ENCODE measurements at regions not wholly inside any gene's neighbourhood (a gene's known extent, or its start where the extent isn't known, plus 50 kb on each side); places are given as distances from the start of the nearest gene placed in this dataset.

- H3K27ac Mint-ChIP-seq, result no peak overlapping the region
- no peaks in the 10 kb centered on the region for H3K9me3 Mint-ChIP-seq
- H3K4me3 Mint-ChIP-seq, result no peak overlapping the region
- H3K4me1 Mint-ChIP-seq, result peaks cover 14% of the 10 kb centered on the region
- ATAC-seq, result no peak
- no peaks in the 10 kb centered on the region for H3K36me3 Mint-ChIP-seq
- H3K27me3 Mint-ChIP-seq, result peaks cover 18% of the 10 kb centered on the region
Measured at GRCh38 chr2:236965021-236965840, 120.5 kb upstream of the COPS8 start.

- H3K36me3 Mint-ChIP-seq, result no peaks in the 10 kb centered on the region
- H3K27ac Mint-ChIP-seq, result no peak overlapping the region
- H3K4me1 Mint-ChIP-seq, result peaks cover 14% of the 10 kb centered on the region
- no peak for ATAC-seq
- H3K4me3 Mint-ChIP-seq, result no peak overlapping the region
- H3K27me3 Mint-ChIP-seq, result peaks cover 19% of the 10 kb centered on the region
- H3K9me3 Mint-ChIP-seq, result no peaks in the 10 kb centered on the region
Measured at GRCh38 chr2:236965841-236966096, 119.9 kb upstream of the COPS8 start.

GRCh38 chr2:236967499-236967783 lies 118.2 kb upstream of the COPS8 start:
- Mint-ChIP-seq H3K36me3 (no peaks in the 10 kb centered on the region), H3K4me1 (peaks cover 14% of the 10 kb centered on the region), H3K9me3 (no peaks in the 10 kb centered on the region), H3K27me3 (peaks cover 25% of the 10 kb centered on the region), H3K4me3 (no peak overlapping the region), H3K27ac (no peak overlapping the region)
- no peak for ATAC-seq

- Mint-ChIP-seq H3K27ac (no peak overlapping the region), H3K4me3 (no peak overlapping the region), H3K27me3 (peaks cover 33% of the 10 kb centered on the region), H3K9me3 (no peaks in the 10 kb centered on the region), H3K4me1 (peaks cover 14% of the 10 kb centered on the region), H3K36me3 (no peaks in the 10 kb centered on the region)
- no peak for ATAC-seq
Measured at GRCh38 chr2:236968101-236968879, 117.4 kb upstream of the COPS8 start.

DNA sequence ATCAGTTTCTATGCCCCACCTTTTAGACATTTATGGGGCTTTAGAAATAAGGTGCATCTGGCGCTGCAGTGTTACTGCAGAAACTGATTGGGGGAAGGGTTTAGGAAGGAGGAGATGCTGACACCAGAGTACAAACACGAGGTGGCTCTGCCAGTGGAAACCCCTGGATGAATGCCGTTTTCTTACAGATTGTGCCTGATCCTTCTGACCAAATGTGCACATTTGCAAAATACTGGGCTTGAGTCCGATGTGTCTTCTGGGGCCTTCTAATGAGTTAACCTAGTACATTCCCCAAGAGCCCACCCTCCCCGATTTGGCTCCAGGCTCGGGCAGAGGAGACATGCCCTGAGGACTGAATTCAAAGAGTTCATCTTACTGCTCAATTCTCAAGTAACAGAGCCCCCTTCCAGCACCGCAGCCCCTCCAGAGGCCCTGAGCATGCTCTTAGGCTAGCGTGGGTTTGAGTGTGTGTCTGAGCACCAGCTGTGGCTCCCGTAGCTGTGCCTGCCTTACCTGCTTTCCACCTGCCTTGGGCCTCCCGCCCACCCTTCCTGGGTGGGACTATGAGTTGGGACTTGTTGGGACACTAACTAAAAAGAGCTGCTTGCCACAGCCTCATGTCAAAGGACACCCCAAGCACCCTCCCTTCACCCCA lies 116.7 kb upstream of the COPS8 start:
- no peak overlapping the region for H3K27ac Mint-ChIP-seq
- H3K27me3 Mint-ChIP-seq, result peaks cover 35% of the 10 kb centered on the region
- ATAC-seq, result no peak
- H3K36me3 Mint-ChIP-seq, result no peaks in the 10 kb centered on the region
- no peaks in the 10 kb centered on the region for H3K9me3 Mint-ChIP-seq
- peaks cover 14% of the 10 kb centered on the region for H3K4me1 Mint-ChIP-seq
- H3K4me3 Mint-ChIP-seq, result no peak overlapping the region

DNA sequence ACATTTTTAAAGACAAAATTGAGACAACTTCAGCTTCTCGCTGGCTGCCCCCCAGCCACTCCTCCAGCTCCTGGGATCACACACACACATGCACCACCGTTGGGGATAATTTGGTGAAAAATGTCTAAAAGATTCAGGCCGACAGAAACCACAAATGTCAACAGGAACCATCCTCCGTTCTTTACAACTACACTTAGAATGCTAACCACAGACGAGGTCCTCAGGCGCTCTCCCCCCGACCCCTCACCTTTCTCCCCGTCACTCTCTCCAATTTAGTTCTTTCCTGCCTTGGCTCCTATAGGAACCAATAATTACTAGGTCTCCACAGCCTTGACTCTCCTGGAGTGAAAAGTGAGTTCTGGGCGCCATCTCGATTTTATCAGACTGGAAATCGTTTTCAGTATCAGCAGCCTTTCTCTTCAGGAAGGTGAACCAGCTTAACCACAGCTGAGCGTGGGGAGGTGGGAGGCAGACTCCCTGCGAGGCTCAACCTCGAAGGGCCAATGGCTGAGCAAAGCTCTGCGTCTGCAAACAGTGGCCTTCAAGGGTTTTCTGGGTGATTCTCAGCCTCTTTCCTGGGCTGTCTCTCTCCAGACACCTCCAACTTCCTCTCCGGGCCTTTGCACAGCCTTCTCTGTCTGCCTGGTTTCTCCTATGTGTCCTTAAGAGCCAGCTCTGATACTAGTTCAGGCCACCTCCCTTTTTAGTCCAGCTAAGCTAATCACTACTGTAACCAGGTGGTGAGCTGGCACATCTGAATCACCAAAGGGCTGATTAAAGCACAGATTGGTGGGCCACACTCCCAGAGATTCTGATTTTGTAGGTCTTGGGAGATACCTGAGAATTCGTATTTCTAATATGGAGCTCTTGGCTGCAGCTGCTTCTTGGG lies 115.7 kb upstream of the COPS8 start:
- Mint-ChIP-seq H3K4me3 (no peak overlapping the region), H3K27ac (no peak overlapping the region), H3K9me3 (no peaks in the 10 kb centered on the region), H3K36me3 (no peaks in the 10 kb centered on the region), H3K27me3 (peaks cover 42% of the 10 kb centered on the region), H3K4me1 (peaks cover 14% of the 10 kb centered on the region)
- ATAC-seq, result no peak

- Mint-ChIP-seq H3K36me3 (no peaks in the 10 kb centered on the region), H3K4me1 (peaks cover 14% of the 10 kb centered on the region), H3K9me3 (no peaks in the 10 kb centered on the region), H3K27ac (no peak overlapping the region), H3K27me3 (peaks cover 48% of the 10 kb centered on the region), H3K4me3 (no peak overlapping the region)
- no peak for ATAC-seq
Measured at GRCh38 chr2:236970656-236971010, 115.1 kb upstream of the COPS8 start.

DNA sequence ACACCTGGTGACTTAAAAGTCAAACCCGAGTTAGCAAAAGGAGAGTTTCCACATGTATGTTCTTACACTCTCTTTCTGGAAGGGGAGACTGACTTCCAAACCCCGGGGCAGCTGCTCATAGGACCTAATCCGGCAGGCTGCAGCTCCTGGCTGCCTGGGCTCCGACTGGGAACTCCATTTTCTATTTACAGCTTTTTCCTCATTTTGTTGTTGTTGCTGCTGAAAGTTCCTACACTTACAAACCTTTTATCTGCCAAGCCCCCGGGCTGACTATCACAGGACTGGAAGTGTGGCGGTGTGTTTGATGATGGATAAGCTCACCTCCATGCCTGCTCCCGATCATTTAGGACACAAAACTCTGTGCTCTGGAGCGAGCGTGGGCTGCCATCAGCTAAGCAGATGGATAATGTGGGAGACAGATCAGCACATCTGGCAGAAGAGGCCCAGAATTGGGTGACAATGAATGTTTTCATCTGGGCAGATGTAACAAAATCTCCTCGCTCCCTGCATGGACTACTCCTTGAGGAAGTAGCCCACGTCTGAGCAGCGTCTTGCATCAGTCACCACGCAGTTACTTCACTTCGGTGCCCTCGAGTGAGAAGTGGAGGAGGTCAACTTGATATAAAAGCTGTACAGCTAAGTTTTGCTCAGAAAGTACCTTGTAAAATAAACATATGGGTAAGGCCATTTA lies 114.4 kb upstream of the COPS8 start:
- H3K36me3 Mint-ChIP-seq, result no peaks in the 10 kb centered on the region
- H3K27me3 Mint-ChIP-seq, result peaks cover 55% of the 10 kb centered on the region
- H3K4me1 Mint-ChIP-seq, result peaks cover 14% of the 10 kb centered on the region
- H3K27ac Mint-ChIP-seq, result no peak overlapping the region
- H3K9me3 Mint-ChIP-seq, result no peaks in the 10 kb centered on the region
- ATAC-seq, result no peak
- H3K4me3 Mint-ChIP-seq, result no peak overlapping the region

GRCh38 chr2:236971919-236972381 lies 113.7 kb upstream of the COPS8 start:
- Mint-ChIP-seq H3K9me3 (no peaks in the 10 kb centered on the region), H3K27ac (no peak overlapping the region), H3K4me1 (peaks cover 9% of the 10 kb centered on the region), H3K4me3 (no peak overlapping the region), H3K27me3 (peaks cover 61% of the 10 kb centered on the region), H3K36me3 (no peaks in the 10 kb centered on the region)
- no peak for ATAC-seq

DNA sequence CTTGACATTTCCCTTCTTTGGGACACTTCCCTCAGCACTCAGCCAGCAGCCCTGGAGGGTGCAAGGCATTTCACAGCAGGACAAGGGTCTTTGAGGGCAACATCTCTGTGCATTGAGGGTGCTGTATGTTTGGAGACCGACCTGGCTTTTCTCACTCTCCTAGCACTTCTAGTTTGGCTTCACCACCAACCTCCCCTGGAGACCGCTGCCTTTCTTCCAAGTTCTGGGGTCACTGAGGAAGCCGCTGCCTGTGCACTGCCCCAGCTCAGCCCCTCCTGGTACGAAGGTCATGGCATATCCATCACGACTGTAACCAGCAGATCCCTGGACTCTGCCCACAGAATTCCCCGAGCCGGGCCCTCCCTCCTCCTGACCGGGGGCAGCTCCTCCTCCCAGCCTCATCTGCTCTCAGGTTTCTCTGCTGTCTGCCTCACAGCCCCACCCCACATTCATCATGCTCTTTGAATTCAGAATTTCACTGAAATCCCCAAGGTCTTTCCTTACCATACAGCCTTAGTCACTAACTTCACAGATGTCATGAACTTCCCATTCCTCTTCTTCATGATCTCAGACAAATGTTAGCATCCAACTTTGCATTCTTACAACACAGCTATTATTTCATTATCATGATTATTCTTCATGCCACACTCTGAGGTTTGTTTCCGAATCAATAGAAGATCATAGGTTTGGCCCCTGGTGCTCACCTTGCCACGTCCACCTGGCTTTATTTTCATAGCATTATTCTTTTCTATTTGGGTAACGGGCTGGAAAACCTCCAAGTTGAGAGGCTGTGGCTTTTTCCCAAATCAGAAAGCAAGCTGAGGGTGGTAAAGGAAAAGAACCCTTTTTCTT lies 113.0 kb upstream of the COPS8 start:
- Mint-ChIP-seq H3K4me1 (peaks cover 9% of the 10 kb centered on the region), H3K9me3 (no peaks in the 10 kb centered on the region), H3K27me3 (peaks cover 66% of the 10 kb centered on the region), H3K4me3 (no peak overlapping the region), H3K36me3 (no peaks in the 10 kb centered on the region), H3K27ac (no peak overlapping the region)
- ATAC-seq, result no peak

DNA sequence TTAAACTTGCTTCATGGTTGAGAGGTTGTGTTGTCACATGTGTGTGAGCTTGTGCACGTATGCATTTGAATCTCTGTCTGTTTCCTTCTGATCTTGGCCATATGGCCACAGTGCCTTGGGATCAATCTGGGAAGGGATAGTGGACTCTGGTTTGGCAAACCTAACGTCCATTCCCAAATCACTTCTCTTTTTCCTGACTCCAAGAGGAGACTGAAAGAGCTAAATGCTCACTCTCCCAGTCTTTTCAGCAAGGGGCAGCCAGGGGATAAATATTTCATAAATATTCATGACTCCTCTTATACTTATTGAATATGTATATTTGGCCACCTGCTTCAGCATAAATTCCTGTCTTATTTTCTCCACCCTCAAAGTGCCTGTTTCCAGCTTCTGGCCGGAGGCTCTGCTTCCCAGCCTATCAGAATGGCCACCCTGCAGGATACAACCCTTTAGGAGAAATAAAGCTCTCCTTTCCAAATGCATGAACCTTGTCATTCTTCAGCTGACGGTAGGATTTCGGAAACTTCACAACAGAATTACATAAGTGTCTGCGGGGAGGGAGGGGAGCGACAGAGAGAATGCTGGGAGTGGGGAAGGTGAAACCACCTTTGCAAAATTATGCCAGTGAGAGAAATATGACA lies 112.2 kb upstream of the COPS8 start:
- no peak for ATAC-seq
- H3K9me3 Mint-ChIP-seq, result no peaks in the 10 kb centered on the region
- H3K36me3 Mint-ChIP-seq, result no peaks in the 10 kb centered on the region
- peaks cover 66% of the 10 kb centered on the region for H3K27me3 Mint-ChIP-seq
- H3K4me3 Mint-ChIP-seq, result no peak overlapping the region
- peaks cover 9% of the 10 kb centered on the region for H3K4me1 Mint-ChIP-seq
- no peak overlapping the region for H3K27ac Mint-ChIP-seq

DNA sequence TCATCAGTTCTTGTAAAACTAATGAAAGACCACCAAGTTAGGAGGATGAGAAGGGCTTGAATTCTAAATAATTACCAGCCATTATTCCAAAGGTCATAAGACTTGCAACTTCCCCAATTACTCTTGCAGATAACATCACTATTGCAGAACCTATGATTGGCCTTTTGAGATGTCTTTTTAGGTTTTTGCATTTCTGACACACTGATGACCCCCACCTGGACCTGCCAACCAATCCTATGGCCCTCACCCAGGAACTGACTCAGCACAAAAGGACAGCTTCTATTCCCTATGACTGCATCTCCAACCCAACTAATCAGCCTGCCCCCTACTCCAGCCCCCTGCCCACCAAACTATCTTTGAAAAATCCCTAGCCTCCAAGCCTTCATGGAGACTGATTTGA lies 111.5 kb upstream of the COPS8 start:
- no peak overlapping the region for H3K4me3 Mint-ChIP-seq
- no peaks in the 10 kb centered on the region for H3K9me3 Mint-ChIP-seq
- no peaks in the 10 kb centered on the region for H3K36me3 Mint-ChIP-seq
- no peak overlapping the region for H3K27ac Mint-ChIP-seq
- peaks cover 9% of the 10 kb centered on the region for H3K4me1 Mint-ChIP-seq
- ATAC-seq, result no peak
- H3K27me3 Mint-ChIP-seq, result peaks cover 66% of the 10 kb centered on the region

DNA sequence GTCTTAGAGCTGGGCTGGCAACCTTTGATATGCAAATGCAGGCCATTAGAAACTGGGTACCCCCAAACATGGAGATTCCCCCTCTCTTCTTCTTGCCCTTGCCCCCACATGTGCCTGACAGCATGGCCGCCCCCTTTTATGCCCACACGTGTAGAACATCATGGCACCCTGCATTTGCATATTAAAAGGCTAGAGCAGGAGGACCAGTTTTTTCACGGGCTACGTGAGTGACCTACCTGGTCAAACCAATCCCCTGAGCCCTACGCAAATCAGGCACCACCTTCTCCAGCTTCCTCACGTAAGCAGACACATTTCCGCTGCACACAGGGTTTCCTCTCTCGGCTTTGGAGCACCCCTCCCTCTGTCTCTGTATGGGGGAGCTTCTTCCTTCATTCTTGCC lies 110.9 kb upstream of the COPS8 start:
- no peak overlapping the region for H3K4me3 Mint-ChIP-seq
- peaks cover 61% of the 10 kb centered on the region for H3K27me3 Mint-ChIP-seq
- ATAC-seq, result no peak
- H3K4me1 Mint-ChIP-seq, result peaks cover 5% of the 10 kb centered on the region
- H3K36me3 Mint-ChIP-seq, result no peaks in the 10 kb centered on the region
- H3K27ac Mint-ChIP-seq, result no peak overlapping the region
- H3K9me3 Mint-ChIP-seq, result no peaks in the 10 kb centered on the region

DNA sequence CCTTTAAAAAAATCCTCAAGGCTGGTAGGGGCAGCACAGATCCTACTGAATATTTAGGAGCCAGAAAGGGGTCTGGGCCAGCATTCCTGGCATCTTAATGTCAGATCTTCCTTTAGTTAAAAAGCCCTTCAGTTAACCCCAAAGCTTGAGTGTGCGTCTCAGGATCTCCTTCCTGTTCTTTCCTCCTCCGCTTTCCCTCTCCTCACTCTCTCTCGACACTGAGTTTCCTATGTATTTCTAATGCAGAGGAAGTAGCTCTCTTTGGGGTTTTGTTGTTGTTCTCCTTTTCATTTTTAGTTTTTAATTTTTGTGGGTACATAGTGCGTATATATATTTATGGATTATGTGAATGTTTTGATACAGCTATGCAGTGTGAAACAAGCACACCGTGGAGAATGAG lies 109.9 kb upstream of the COPS8 start:
- Mint-ChIP-seq H3K36me3 (no peaks in the 10 kb centered on the region), H3K4me3 (no peak overlapping the region), H3K27me3 (peaks cover 55% of the 10 kb centered on the region), H3K4me1 (no peaks in the 10 kb centered on the region), H3K27ac (no peak overlapping the region), H3K9me3 (no peaks in the 10 kb centered on the region)
- no peak for ATAC-seq
